HG03439 (cell line): ENCODE measurements at regions not wholly inside any gene's neighbourhood (a gene's known extent, or its start where the extent isn't known, plus 50 kb on each side); places are given as distances from the start of the nearest gene placed in this dataset.
"Not testable (repeated sequence)": the region's sequence is repeated elsewhere in the genome, so short reads cannot be mapped to it uniquely, and the experiment has no call there.

ENCODE experiments used
- ATAC-seq: cut with Tn5 transposase; IDR thresholded peaks from one replicate; pipeline ENCODE4 v1.9.1; 2021; ENCODE audit warnings: mild to moderate bottlenecking, moderate library complexity; ENCODE audit not compliant: unreplicated experiment

DNA sequence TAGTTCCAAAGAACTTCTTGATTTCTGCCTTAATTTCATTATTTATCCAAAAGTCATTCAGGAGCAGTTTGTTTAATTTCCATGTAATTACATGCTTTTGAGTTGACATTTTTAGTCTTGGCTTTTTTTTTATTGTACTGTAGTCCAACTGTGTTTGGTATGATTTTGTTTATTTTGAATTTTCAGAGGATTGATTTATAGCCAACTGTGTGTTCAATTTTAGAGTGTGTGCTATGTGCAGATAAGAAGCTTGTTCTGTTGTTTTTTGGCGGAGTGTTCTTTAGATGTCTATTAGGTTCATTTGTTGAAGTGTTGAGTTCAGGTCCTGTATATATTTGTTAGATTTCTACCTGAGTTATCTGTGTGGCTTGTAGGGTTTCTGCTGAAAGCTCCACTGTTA, 533.6 kb downstream of the TRAM1L1 start:
- ATAC-seq = no peak

- ATAC-seq = no peak
These were observed 537.7 kb downstream of the TRAM1L1 start for GRCh38 chr4:116547632-116548031.

DNA sequence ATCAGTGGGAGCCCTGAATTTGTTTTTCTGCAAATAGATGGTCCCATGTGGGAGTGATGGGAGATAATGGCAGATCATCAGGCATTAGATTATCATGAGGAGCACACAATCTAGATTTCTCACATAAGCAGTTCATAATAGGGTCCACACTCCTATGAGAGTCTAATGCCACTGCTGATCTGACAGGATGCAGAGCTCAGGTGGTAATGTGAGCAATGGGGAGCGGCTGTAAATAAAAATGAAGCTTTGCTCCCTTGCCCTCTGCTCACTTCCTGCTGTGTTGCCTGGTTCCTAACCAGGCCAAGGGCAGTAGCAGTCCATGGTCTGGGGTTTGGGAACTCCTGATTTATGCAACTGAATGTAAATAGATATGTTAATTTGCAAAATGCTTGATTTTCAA, 538.6 kb downstream of the TRAM1L1 start:
- ATAC-seq = no peak

- no peak for ATAC-seq
These were observed 540.4 kb downstream of the TRAM1L1 start for GRCh38 chr4:116544946-116545345.

DNA sequence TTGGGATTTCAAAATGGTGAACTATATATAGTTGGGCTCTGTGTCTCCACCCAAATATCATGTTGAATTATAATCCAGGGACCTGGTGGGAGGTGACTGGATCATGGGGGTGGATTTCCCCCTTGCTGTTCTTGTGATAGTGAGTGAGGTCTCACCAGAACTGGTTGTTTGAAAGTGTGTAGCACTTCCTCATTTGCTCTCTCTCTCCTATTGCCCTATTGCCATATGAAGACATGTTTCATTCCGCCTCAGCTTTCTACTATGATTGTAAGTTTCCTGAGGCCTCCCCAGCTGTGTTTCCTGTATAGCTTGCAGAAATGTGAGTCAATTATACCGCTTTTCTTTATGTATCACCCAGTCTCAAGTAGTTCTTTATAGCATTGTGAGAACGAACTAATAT, 545.6 kb downstream of the TRAM1L1 start:
- no peak for ATAC-seq

DNA sequence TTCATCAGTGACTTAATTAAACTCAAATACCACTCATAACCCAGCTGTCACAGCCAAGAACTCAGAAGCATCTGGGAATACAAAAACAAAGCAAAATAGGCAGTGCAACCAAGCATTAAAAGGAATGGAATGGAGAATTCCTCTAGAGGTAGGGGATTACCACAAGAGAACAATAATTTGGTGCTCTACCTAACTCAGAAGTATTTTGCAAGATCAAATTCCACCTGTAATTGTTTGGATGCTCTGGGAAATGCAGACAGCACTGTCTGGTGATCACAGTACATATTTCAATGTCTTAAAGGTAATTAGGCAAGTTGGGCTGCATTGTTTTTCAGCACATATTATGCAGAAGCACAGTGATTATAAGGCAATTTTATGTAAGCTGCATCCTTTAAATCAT, 547.5 kb downstream of the TRAM1L1 start:
- ATAC-seq = no peak

GRCh38 chr4:116536024-116536423, 549.4 kb downstream of the TRAM1L1 start:
- not testable (repeated sequence) for ATAC-seq

- ATAC-seq = no peak
These were observed 553.5 kb downstream of the TRAM1L1 start for GRCh38 chr4:116531870-116532269.

- no peak for ATAC-seq
These were observed 554.4 kb downstream of the TRAM1L1 start for GRCh38 chr4:116531026-116531425.

DNA sequence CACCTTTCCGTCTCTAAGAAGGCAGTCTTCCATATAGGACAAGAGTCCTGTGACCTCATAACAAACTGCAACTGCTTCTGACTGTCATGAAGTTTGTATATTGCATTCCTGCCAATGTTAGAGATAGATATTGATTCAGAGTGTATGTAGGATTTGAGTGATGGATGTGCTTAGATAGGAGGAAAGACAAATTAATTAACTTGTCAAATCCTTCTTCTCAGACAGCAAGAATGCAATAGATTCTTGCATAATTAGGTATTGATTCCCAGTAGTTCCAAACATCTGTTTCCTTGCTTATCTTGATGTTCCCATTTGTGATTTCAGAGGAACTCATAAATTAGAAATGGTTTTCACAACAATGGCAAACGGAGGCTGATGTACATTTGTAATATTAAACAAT, 555.3 kb downstream of the TRAM1L1 start:
- ATAC-seq = no peak

- ATAC-seq = no peak
These were observed 556.2 kb downstream of the TRAM1L1 start for GRCh38 chr4:116529129-116529528.

DNA sequence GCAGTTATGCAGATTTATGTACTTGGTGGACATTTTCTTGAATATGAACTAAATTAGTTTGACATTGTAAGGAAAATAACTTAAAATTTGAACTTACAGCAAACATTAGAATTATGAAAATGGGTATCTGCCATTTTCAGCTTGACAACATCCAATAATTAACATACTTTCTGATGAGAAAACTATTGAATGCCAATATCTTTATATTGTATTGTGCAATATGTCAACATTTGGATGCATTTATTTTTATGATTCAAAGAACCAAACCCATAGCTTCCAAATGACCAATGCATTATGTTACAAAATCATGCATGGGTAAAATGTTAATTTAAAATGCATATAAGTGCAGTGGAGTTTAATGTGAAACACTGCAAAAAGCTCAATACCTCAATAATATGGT, 562.5 kb downstream of the TRAM1L1 start:
- ATAC-seq = no peak

GRCh38 chr4:116520886-116521285, 564.5 kb downstream of the TRAM1L1 start:
- no peak for ATAC-seq

GRCh38 chr4:116516711-116517110, 568.7 kb downstream of the TRAM1L1 start:
- ATAC-seq = no peak

DNA sequence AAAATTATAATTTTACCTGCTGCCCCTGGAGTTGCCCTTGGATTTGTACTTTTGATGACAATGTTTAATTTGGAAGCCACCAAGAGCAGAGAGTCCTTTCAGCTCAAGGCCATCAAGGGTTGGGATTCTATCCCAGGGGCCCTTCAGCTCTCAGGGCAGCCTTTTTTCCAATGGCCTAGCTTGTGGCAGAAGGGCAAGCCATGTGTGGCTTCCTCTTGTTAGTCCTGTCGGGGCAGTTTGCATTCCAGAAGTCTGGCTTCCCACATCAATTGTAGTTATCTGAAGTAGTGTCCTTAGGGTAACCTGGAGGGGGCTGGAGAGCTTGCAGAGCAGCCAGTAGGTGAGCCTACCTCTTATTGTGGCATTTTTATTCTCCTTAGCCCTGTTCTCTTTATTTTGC, 569.4 kb downstream of the TRAM1L1 start:
- no peak for ATAC-seq

GRCh38 chr4:116512552-116512951, 572.8 kb downstream of the TRAM1L1 start:
- ATAC-seq = no peak

- no peak for ATAC-seq
These were observed 583.4 kb downstream of the TRAM1L1 start for GRCh38 chr4:116501954-116502353.

- no peak for ATAC-seq
These were observed 585.2 kb downstream of the TRAM1L1 start for GRCh38 chr4:116500225-116500624.

DNA sequence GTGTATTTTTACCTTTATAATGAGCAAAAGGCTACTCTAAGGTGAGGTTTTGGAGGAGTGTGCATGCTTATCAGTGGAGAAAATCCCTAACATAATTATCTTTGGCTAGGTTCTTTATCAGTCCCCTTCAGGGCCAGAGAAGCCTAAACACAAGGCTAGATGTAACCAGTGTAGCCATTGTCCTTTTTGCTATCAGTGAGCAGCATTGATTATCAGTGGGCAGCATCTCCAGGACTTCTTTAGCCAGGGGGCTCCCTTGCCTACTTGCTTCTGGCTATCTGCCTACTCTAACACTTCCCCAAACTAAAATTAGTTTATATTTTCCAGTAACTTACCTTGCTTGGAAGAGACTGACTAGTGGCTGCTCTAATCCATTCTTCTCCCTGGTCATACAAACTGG, 595.6 kb downstream of the TRAM1L1 start:
- ATAC-seq = no peak

GRCh38 chr4:116486401-116486800, 599.0 kb downstream of the TRAM1L1 start:
- no peak for ATAC-seq

DNA sequence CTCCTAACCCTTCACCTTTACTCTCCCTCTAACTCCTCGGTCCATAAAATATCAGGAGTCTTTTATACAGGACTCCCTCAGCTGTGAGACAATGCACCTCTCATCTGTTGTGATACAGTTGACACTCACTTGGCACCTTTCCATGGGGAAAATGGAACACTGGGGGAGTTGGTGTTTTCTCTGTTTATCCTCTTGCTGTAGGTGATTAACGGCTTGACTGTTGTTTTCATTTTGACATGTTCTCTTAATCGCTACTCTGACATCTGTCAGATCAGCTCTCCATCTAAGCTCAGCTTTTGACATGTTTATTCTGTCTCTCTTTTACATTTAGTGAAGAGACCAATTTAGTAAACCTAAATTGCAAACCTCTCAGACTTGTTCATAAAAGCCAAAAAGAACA, 604.8 kb downstream of the TRAM1L1 start:
- ATAC-seq = no peak

GRCh38 chr4:116478343-116478742, 607.0 kb downstream of the TRAM1L1 start:
- ATAC-seq = no peak

DNA sequence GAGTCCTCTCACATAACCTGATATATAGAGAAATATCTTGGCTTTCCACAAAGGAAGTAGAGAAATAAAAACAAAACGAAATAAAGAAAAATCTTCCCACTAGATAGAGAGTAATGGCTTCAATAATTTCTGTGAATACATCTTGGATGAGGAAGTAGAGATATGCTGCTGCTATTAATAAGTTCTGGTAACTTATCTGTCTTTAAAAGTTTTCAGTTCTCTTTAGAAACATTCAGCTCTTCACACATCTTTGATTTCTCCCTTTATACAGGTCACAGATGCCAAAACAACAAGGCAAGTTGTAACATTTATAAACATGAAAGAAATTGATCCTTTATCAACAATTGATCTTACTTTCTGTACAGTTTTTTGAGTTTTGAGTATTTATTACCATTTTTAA, 615.8 kb downstream of the TRAM1L1 start:
- ATAC-seq = no peak

GRCh38 chr4:116453127-116453526, 632.2 kb downstream of the TRAM1L1 start:
- no peak for ATAC-seq
